ENCODE measurements at regions not wholly inside any gene's neighbourhood (a gene's known extent, or its start where the extent isn't known, plus 50 kb on each side); places are given as distances from the start of the nearest gene placed in this dataset.
A peak's percentile ranks its signal among the peaks of the same experiment; 100 is the strongest.

GRCh38 chr16:49919327-49919726, 63.4 kb upstream of the ZNF423 start:
- TF ChIP-seq POLR2A (IDR thresholded peaks at IDR 0.05), result no peak
- no peak for TF ChIP-seq CTCF (IDR thresholded peaks at IDR 0.05)
- intact Hi-C loops (cut with DNase I; ENCODE audit: low total_unique reads), result no loop called here
- H3K4me3 ChIP-seq (ENCODE audit: low read depth, poor library complexity, severe bottlenecking), result no peak overlapping the region
- DNase-seq (ENCODE audit: low spot score in 2 of 2), result no peak
- 88 to 89% methylated on average over 3 of the region's 3 CpGs for WGBS, 2 donors

- intact Hi-C loops (cut with DNase I; ENCODE audit: low total_unique reads), result loop anchor here (10.0 kb wide), 1 partner anchor 516 kb away; no protein-coding TSS in a partner anchor
- 70 to 82% methylated on average over 4 of the region's 4 CpGs for whole genome bisulfite sequencing, 2 donors
Observed at GRCh38 chr16:49920397-49920796, 64.5 kb upstream of the ZNF423 start.

GRCh38 chr16:49921106-49921505, 65.2 kb upstream of the ZNF423 start:
- intact Hi-C loops (cut with DNase I; ENCODE audit: low total_unique reads), result loop anchor here (10.0 kb wide), 1 partner anchor 516 kb away; no protein-coding TSS in a partner anchor
- no peak overlapping the region for H3K4me3 ChIP-seq (ENCODE audit: low read depth, poor library complexity, severe bottlenecking)
- DNase-seq (ENCODE audit: low spot score in 2 of 2), result no peak
- no peak for TF ChIP-seq CTCF (IDR thresholded peaks at IDR 0.05)
- no peak for TF ChIP-seq POLR2A (IDR thresholded peaks at IDR 0.05)
- WGBS, 2 donors, result 88 to 90% methylated on average over 8 of the region's 8 CpGs

More at GRCh38 chr16:49920397-49920796, 64.5 kb upstream of the ZNF423 start:
- no peak for DNase-seq (ENCODE audit: low spot score in 2 of 2)
- TF ChIP-seq CTCF (IDR thresholded peaks at IDR 0.05), result no peak
- TF ChIP-seq POLR2A (IDR thresholded peaks at IDR 0.05), result no peak
- no peak overlapping the region for H3K4me3 ChIP-seq (ENCODE audit: low read depth, poor library complexity, severe bottlenecking)

- no peak overlapping the region for H3K4me3 ChIP-seq (ENCODE audit: low read depth, poor library complexity, severe bottlenecking)
- DNase-seq (ENCODE audit: low spot score in 2 of 2), result peak; percentile 30 to 88
- TF ChIP-seq POLR2A (IDR thresholded peaks at IDR 0.05), result no peak
- TF ChIP-seq CTCF (IDR thresholded peaks at IDR 0.05), result no peak
- 31 to 41% methylated on average over 4 to 6 of the region's 6 CpGs for whole genome bisulfite sequencing, 2 donors
- intact Hi-C loops (cut with DNase I; ENCODE audit: low total_unique reads), result loop anchor here (10.0 kb wide), 1 partner anchor 517 kb away; no protein-coding TSS in a partner anchor
Observed at GRCh38 chr16:49921791-49922456, 66.0 kb upstream of the ZNF423 start.

- no peak for TF ChIP-seq POLR2A (IDR thresholded peaks at IDR 0.05)
- TF ChIP-seq CTCF (IDR thresholded peaks at IDR 0.05), result no peak
- no peak overlapping the region for H3K4me3 ChIP-seq (ENCODE audit: low read depth, poor library complexity, severe bottlenecking)
- intact Hi-C loops (cut with DNase I; ENCODE audit: low total_unique reads), result loop anchor here (10.0 kb wide), 1 partner anchor 519 kb away; no protein-coding TSS in a partner anchor
- 87 to 94% methylated on average over 12 of the region's 12 CpGs for WGBS, 2 donors
- DNase-seq (ENCODE audit: low spot score in 2 of 2), result no peak
Observed at GRCh38 chr16:49923411-49923810, 67.5 kb upstream of the ZNF423 start.
